ENCODE measurements at regions not wholly inside any gene's neighbourhood (a gene's known extent, or its start where the extent isn't known, plus 50 kb on each side); places are given as distances from the start of the nearest gene placed in this dataset.

- Histone ChIP-seq H3K4me1 (ENCODE audit: insufficient read depth, insufficient read length) (no peaks in the 10 kb centered on the region), H3K9me3 (ENCODE audit: insufficient read depth, low read length) (no peaks in the 10 kb centered on the region), H3K4me3 (ENCODE audit: insufficient read length, low read depth) (no peak overlapping the region), H3K27me3 (ENCODE audit: insufficient read depth, insufficient read length) (no peaks in the 10 kb centered on the region), H3K9ac (ENCODE audit: insufficient read length, low read depth) (no peak overlapping the region), H3K36me3 (ENCODE audit: insufficient read depth, insufficient read length, low read length) (no peaks in the 10 kb centered on the region)
- TF ChIP-seq ZNF274 (IDR thresholded peaks at IDR 0.05; ENCODE audit: low read depth, low read length), result no peak
- TF ChIP-seq SUZ12 (IDR thresholded peaks at IDR 0.05; ENCODE audit: extremely low read depth, insufficient read depth, insufficient read length), result no peak
- no peak for TF ChIP-seq YY1 (IDR thresholded peaks at IDR 0.05; ENCODE audit: insufficient read depth, insufficient read length)
- DNase-seq (ENCODE audit: low read depth, low spot score), result no peak
Observed at GRCh38 chr14:48384821-48385220, 709.4 kb upstream of the MDGA2 start.

GRCh38 chr14:48382961-48383360 is 707.6 kb upstream of the MDGA2 start:
- no peaks in the 10 kb centered on the region for H3K27me3 ChIP-seq (ENCODE audit: insufficient read depth, insufficient read length)
- no peaks in the 10 kb centered on the region for H3K9me3 ChIP-seq (ENCODE audit: insufficient read depth, low read length)
- H3K4me1 ChIP-seq (ENCODE audit: insufficient read depth, insufficient read length), result no peaks in the 10 kb centered on the region
- no peak overlapping the region for H3K9ac ChIP-seq (ENCODE audit: insufficient read length, low read depth)
- H3K36me3 ChIP-seq (ENCODE audit: insufficient read depth, insufficient read length, low read length), result no peaks in the 10 kb centered on the region
- H3K4me3 ChIP-seq (ENCODE audit: insufficient read length, low read depth), result no peak overlapping the region
- TF ChIP-seq YY1 (IDR thresholded peaks at IDR 0.05; ENCODE audit: insufficient read depth, insufficient read length) (no peak), SUZ12 (IDR thresholded peaks at IDR 0.05; ENCODE audit: extremely low read depth, insufficient read depth, insufficient read length) (no peak)
- no peak for DNase-seq (ENCODE audit: low read depth, low spot score)

- Histone ChIP-seq H3K36me3 (ENCODE audit: insufficient read depth, insufficient read length, low read length) (no peaks in the 10 kb centered on the region), H3K9me3 (ENCODE audit: insufficient read depth, low read length) (no peaks in the 10 kb centered on the region), H3K27me3 (ENCODE audit: insufficient read depth, insufficient read length) (no peaks in the 10 kb centered on the region), H3K4me1 (ENCODE audit: insufficient read depth, insufficient read length) (no peaks in the 10 kb centered on the region), H3K4me3 (ENCODE audit: insufficient read length, low read depth) (no peak overlapping the region), H3K9ac (ENCODE audit: insufficient read length, low read depth) (no peak overlapping the region)
- TF ChIP-seq YY1 (IDR thresholded peaks at IDR 0.05; ENCODE audit: insufficient read depth, insufficient read length) (no peak), SUZ12 (IDR thresholded peaks at IDR 0.05; ENCODE audit: extremely low read depth, insufficient read depth, insufficient read length) (no peak), ZNF274 (IDR thresholded peaks at IDR 0.05; ENCODE audit: low read depth, low read length) (no peak)
- no peak for DNase-seq (ENCODE audit: low read depth, low spot score)
Observed at GRCh38 chr14:48378541-48378940, 703.1 kb upstream of the MDGA2 start.

GRCh38 chr14:48373981-48374380 is 698.6 kb upstream of the MDGA2 start:
- TF ChIP-seq YY1 (IDR thresholded peaks at IDR 0.05; ENCODE audit: insufficient read depth, insufficient read length) (no peak), ZNF274 (IDR thresholded peaks at IDR 0.05; ENCODE audit: low read depth, low read length) (no peak), SUZ12 (IDR thresholded peaks at IDR 0.05; ENCODE audit: extremely low read depth, insufficient read depth, insufficient read length) (no peak)
- Histone ChIP-seq H3K4me1 (ENCODE audit: insufficient read depth, insufficient read length) (no peaks in the 10 kb centered on the region), H3K27me3 (ENCODE audit: insufficient read depth, insufficient read length) (no peaks in the 10 kb centered on the region), H3K9ac (ENCODE audit: insufficient read length, low read depth) (no peak overlapping the region), H3K36me3 (ENCODE audit: insufficient read depth, insufficient read length, low read length) (no peaks in the 10 kb centered on the region), H3K4me3 (ENCODE audit: insufficient read length, low read depth) (no peak overlapping the region), H3K9me3 (ENCODE audit: insufficient read depth, low read length) (no peaks in the 10 kb centered on the region)
- DNase-seq (ENCODE audit: low read depth, low spot score), result no peak

- H3K4me1 ChIP-seq (ENCODE audit: insufficient read depth, insufficient read length), result no peaks in the 10 kb centered on the region
- H3K9me3 ChIP-seq (ENCODE audit: insufficient read depth, low read length), result no peaks in the 10 kb centered on the region
- no peak overlapping the region for H3K4me3 ChIP-seq (ENCODE audit: insufficient read length, low read depth)
- no peak overlapping the region for H3K9ac ChIP-seq (ENCODE audit: insufficient read length, low read depth)
- no peaks in the 10 kb centered on the region for H3K27me3 ChIP-seq (ENCODE audit: insufficient read depth, insufficient read length)
- DNase-seq (ENCODE audit: low read depth, low spot score), result no peak
- no peaks in the 10 kb centered on the region for H3K36me3 ChIP-seq (ENCODE audit: insufficient read depth, insufficient read length, low read length)
- TF ChIP-seq SUZ12 (IDR thresholded peaks at IDR 0.05; ENCODE audit: extremely low read depth, insufficient read depth, insufficient read length) (no peak), ZNF274 (IDR thresholded peaks at IDR 0.05; ENCODE audit: low read depth, low read length) (no peak), YY1 (IDR thresholded peaks at IDR 0.05; ENCODE audit: insufficient read depth, insufficient read length) (no peak)
Observed at GRCh38 chr14:48350971-48351370, 675.6 kb upstream of the MDGA2 start.

GRCh38 chr14:48349689-48350088 is 674.3 kb upstream of the MDGA2 start:
- TF ChIP-seq YY1 (IDR thresholded peaks at IDR 0.05; ENCODE audit: insufficient read depth, insufficient read length), result no peak
- TF ChIP-seq ZNF274 (IDR thresholded peaks at IDR 0.05; ENCODE audit: low read depth, low read length), result no peak
- TF ChIP-seq SUZ12 (IDR thresholded peaks at IDR 0.05; ENCODE audit: extremely low read depth, insufficient read depth, insufficient read length), result no peak
- Histone ChIP-seq H3K4me1 (ENCODE audit: insufficient read depth, insufficient read length) (no peaks in the 10 kb centered on the region), H3K4me3 (ENCODE audit: insufficient read length, low read depth) (no peak overlapping the region), H3K36me3 (ENCODE audit: insufficient read depth, insufficient read length, low read length) (no peaks in the 10 kb centered on the region), H3K9ac (ENCODE audit: insufficient read length, low read depth) (no peak overlapping the region), H3K9me3 (ENCODE audit: insufficient read depth, low read length) (no peaks in the 10 kb centered on the region), H3K27me3 (ENCODE audit: insufficient read depth, insufficient read length) (no peaks in the 10 kb centered on the region)
- no peak for DNase-seq (ENCODE audit: low read depth, low spot score)

GRCh38 chr14:48341069-48341468 is 665.7 kb upstream of the MDGA2 start:
- Histone ChIP-seq H3K9me3 (ENCODE audit: insufficient read depth, low read length) (no peaks in the 10 kb centered on the region), H3K9ac (ENCODE audit: insufficient read length, low read depth) (no peak overlapping the region)
- TF ChIP-seq ZNF274 (IDR thresholded peaks at IDR 0.05; ENCODE audit: low read depth, low read length), result no peak
- no peak for TF ChIP-seq SUZ12 (IDR thresholded peaks at IDR 0.05; ENCODE audit: extremely low read depth, insufficient read depth, insufficient read length)
- TF ChIP-seq YY1 (IDR thresholded peaks at IDR 0.05; ENCODE audit: insufficient read depth, insufficient read length), result no peak

More at GRCh38 chr14:48341069-48341468, 665.7 kb upstream of the MDGA2 start:
- no peak for DNase-seq (ENCODE audit: low read depth, low spot score)
- Histone ChIP-seq H3K4me1 (ENCODE audit: insufficient read depth, insufficient read length) (no peaks in the 10 kb centered on the region), H3K4me3 (ENCODE audit: insufficient read length, low read depth) (no peak overlapping the region), H3K27me3 (ENCODE audit: insufficient read depth, insufficient read length) (no peaks in the 10 kb centered on the region), H3K36me3 (ENCODE audit: insufficient read depth, insufficient read length, low read length) (no peaks in the 10 kb centered on the region)
